HL-60 (cell line): ENCODE measurements at regions not wholly inside any gene's neighbourhood (a gene's known extent, or its start where the extent isn't known, plus 50 kb on each side); places are given as distances from the start of the nearest gene placed in this dataset.

Source experiments
- DNase-seq, 2 experiments: peaks; one replicate each; pipeline ENCODE4 v3.0.0-alpha.2; 2010 to 2020; ENCODE audit warnings: low read depth in 1 of 2, low spot score in 1 of 2
- H3K27ac ChIP-seq: fragments of 250-450 bp; sonication (Bioruptor Pico); replicated peaks from 2 replicates; pipeline ENCODE4 v1.5.1; 2020; ENCODE audit warnings: mild to moderate bottlenecking, moderate library complexity
- H3K27me3 ChIP-seq: fragments of 250-450 bp; sonication (Bioruptor Pico); 2 replicates; pipeline ENCODE4 v1.5.1; 2021; ENCODE audit warnings: mild to moderate bottlenecking, moderate library complexity; ENCODE audit not compliant: insufficient read depth, poor library complexity, severe bottlenecking
- H3K4me3 ChIP-seq: replicated peaks from 2 replicates; pipeline ENCODE4 v1.5.1; 2011; ENCODE audit warnings: mild to moderate bottlenecking, control low read depth, low read length; ENCODE audit not compliant: insufficient read depth
- GABPA ChIP-seq: IDR thresholded peaks from 2 replicates; pipeline ENCODE4 v1.6.1; 2012; ENCODE audit warnings: low read depth
- POLR2AphosphoS5 ChIP-seq: IDR thresholded peaks from 2 replicates; pipeline ENCODE4 v1.6.1; 2012; ENCODE audit warnings: low read depth
- SPI1 ChIP-seq: IDR thresholded peaks from 2 replicates; pipeline ENCODE4 v1.6.1; 2012; ENCODE audit warnings: low read depth, mild to moderate bottlenecking, borderline replicate concordance
- TF ChIP-seq, protein P1 (sequence below): IDR thresholded peaks from 2 replicates; pipeline ENCODE4 v1.6.1; 2012; ENCODE audit warnings: low read depth; ENCODE audit not compliant: insufficient replicate concordance
- TF ChIP-seq, protein P2 (sequence below): IDR thresholded peaks from one replicate; pipeline ENCODE4 v1.5.1; 2011; ENCODE audit warnings: low read length, control low read depth, inconsistent platforms; ENCODE audit not compliant: insufficient read depth

DNA sequence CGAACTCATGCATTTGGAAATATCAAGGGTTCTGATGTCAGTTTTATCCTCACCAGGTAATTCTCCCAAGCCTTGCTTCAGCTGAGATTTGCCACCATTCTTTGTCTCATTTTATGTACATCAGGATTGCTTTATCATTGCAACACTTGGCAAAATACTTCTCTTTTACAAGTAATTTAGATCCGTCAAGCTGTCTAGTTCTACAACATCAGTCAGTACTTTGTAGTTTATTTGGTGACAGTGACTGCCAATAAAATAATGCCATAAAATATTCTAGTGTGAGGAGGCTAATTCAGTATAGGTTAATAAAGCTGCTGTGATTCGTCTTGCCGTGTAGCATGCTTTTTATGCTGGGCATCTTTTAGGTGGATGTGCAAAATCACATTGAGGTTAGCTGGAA, 565.3 kb upstream of the SGO1 start:
- no peaks in the 10 kb centered on the region for H3K27me3 ChIP-seq
- no peak for DNase-seq
- no peak overlapping the region for H3K4me3 ChIP-seq
- TF ChIP-seq POLR2AphosphoS5 = no peak
- no peak for TF ChIP-seq GABPA
- no peak overlapping the region for H3K27ac ChIP-seq

DNA sequence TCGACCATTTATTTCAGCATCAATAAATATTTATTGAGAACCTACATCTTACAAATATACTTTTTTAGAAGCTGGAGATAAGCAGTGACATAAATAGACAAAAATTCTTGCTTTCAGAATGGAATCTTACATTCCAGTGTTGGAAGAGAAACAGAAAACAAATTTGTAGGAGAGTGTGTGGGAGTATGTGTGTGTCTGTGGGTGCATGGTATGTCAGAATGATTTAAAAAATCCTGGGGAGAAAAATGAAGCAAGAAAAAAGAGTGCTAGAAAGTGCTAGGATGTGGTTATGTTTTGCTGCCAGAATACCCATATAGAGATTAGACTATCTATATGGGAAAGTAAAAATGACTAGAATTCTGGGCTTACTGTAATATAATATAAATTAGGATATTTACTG, 561.7 kb upstream of the SGO1 start:
- Histone ChIP-seq H3K4me3 (no peak overlapping the region), H3K27me3 (no peaks in the 10 kb centered on the region), H3K27ac (no peak overlapping the region)
- DNase-seq = no peak
- TF ChIP-seq GABPA = no peak
- TF ChIP-seq, protein P1, sequence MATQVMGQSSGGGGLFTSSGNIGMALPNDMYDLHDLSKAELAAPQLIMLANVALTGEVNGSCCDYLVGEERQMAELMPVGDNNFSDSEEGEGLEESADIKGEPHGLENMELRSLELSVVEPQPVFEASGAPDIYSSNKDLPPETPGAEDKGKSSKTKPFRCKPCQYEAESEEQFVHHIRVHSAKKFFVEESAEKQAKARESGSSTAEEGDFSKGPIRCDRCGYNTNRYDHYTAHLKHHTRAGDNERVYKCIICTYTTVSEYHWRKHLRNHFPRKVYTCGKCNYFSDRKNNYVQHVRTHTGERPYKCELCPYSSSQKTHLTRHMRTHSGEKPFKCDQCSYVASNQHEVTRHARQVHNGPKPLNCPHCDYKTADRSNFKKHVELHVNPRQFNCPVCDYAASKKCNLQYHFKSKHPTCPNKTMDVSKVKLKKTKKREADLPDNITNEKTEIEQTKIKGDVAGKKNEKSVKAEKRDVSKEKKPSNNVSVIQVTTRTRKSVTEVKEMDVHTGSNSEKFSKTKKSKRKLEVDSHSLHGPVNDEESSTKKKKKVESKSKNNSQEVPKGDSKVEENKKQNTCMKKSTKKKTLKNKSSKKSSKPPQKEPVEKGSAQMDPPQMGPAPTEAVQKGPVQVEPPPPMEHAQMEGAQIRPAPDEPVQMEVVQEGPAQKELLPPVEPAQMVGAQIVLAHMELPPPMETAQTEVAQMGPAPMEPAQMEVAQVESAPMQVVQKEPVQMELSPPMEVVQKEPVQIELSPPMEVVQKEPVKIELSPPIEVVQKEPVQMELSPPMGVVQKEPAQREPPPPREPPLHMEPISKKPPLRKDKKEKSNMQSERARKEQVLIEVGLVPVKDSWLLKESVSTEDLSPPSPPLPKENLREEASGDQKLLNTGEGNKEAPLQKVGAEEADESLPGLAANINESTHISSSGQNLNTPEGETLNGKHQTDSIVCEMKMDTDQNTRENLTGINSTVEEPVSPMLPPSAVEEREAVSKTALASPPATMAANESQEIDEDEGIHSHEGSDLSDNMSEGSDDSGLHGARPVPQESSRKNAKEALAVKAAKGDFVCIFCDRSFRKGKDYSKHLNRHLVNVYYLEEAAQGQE = no peak

DNA sequence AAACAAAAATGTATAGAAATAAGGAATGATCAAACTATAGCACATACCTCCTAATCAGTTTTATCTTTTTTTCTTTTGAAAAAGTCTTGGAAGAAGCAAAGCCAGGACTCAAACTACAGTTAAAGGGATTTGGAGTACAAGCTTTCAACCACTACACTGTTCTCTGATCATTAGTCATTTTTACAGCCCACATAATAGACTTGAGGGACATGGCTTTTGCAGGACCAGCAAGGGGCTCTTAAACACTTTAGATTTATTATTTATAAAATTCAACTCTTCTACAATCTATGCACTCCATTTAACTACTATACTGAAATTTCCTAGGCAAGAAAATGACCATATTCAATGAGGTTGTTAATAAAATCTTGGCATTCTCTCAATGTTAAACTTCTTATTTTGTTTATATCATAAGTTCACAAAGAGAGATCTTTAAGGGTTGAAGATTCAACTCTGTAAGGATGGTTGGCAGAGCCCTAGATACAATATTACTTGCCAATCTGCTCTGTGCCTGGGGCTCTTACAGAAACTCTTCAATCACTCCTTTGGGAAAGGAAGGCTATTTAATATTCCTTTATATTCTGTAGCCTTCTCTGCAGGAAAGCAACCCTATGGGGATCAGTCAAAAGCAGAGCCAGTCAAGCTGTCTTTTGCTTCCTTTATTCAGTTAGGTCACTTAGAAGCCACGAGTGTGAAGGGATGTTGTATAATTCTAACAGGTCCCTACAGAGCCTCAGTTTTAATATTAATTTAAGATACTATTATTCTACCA, 557.7 kb upstream of the SGO1 start:
- DNase-seq = no peak
- no peak overlapping the region for H3K27ac ChIP-seq
- no peak overlapping the region for H3K4me3 ChIP-seq
- TF ChIP-seq, protein P1 = no peak
- TF ChIP-seq POLR2AphosphoS5 = no peak
- TF ChIP-seq, protein P2, sequence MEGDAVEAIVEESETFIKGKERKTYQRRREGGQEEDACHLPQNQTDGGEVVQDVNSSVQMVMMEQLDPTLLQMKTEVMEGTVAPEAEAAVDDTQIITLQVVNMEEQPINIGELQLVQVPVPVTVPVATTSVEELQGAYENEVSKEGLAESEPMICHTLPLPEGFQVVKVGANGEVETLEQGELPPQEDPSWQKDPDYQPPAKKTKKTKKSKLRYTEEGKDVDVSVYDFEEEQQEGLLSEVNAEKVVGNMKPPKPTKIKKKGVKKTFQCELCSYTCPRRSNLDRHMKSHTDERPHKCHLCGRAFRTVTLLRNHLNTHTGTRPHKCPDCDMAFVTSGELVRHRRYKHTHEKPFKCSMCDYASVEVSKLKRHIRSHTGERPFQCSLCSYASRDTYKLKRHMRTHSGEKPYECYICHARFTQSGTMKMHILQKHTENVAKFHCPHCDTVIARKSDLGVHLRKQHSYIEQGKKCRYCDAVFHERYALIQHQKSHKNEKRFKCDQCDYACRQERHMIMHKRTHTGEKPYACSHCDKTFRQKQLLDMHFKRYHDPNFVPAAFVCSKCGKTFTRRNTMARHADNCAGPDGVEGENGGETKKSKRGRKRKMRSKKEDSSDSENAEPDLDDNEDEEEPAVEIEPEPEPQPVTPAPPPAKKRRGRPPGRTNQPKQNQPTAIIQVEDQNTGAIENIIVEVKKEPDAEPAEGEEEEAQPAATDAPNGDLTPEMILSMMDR = no peak
- no peak for TF ChIP-seq SPI1
- no peak for TF ChIP-seq GABPA
- no peaks in the 10 kb centered on the region for H3K27me3 ChIP-seq

DNA sequence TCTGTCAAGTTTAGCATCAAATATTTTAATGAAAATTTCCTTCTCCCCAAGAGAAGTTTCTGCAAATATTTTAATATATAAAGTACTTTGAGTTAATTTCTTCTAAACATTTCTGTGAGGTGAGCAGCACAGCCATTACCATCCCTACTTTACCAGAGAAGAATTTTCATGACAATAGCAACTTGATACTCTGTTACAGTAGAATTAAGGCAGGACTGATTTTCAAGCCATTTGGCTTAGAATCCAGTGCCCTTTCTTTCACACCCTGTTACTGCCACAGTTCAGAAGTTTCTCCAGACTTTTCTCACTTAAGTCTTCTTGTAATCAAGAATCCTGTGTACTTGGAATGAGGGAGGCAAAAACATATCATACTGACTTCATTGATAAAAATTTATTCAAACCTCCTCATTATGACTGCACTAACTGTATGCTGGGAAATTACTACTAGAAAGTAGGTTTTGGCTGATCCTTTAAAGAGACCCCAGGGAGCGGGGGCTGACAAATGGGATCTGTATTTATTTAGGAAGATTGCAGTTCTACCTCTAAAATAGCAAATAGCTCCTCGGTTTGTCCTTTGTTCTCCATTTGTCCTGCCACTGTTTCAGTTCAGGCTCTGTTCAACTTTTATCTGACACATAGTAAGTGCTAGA, 557.0 kb upstream of the SGO1 start:
- no peaks in the 10 kb centered on the region for H3K27me3 ChIP-seq
- no peak for TF ChIP-seq GABPA
- H3K27ac ChIP-seq = no peak overlapping the region
- no peak overlapping the region for H3K4me3 ChIP-seq
- no peak for DNase-seq

DNA sequence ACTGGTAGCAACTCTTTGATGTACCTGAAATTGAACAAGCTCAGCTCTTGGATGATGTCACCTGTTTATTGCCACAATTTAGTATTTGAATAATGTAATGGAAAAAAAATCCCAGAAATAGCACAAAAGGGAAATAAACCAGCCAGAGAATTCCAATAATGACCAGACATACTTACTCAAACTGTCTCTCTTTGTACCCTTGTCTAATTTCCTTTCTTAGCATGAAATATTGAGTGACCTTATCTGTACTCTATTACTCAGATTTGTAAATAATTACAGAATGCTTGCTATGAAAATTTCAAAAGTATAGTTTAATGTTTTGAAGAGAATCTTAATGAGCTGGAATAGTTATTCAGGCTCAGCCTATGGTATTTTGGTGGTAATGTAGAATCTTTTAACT, 555.4 kb upstream of the SGO1 start:
- DNase-seq = no peak
- no peak overlapping the region for H3K4me3 ChIP-seq
- H3K27me3 ChIP-seq = no peaks in the 10 kb centered on the region
- TF ChIP-seq, protein P1 = no peak
- TF ChIP-seq GABPA (no peak), POLR2AphosphoS5 (no peak), SPI1 (no peak)
- TF ChIP-seq, protein P2 = no peak
- H3K27ac ChIP-seq = no peak overlapping the region
